HUDEP-2 (cell line): ENCODE measurements at regions not wholly inside any gene's neighbourhood (a gene's known extent, or its start where the extent isn't known, plus 50 kb on each side); places are given as distances from the start of the nearest gene placed in this dataset.
A peak's percentile ranks its signal among the peaks of the same experiment; 100 is the strongest.
"Not testable (repeated sequence)": the region's sequence is repeated elsewhere in the genome, so short reads cannot be mapped to it uniquely, and the experiment has no call there.

Source experiments
- DNase-seq, 76 experiments: peaks; one replicate each; lab custom pipeline; 2025; ENCODE audit not compliant: unreplicated experiment in 76 of 76; lab: John Stamatoyannopoulos, UW

- DNase-seq = no peak
Measured at GRCh38 chr1:189804352-189804751, 673.3 kb downstream of the BRINP3 start.

GRCh38 chr1:189805735-189806134, 671.9 kb downstream of the BRINP3 start:
- DNase-seq = no peak

GRCh38 chr1:189810639-189811038, 667.0 kb downstream of the BRINP3 start:
- not testable (repeated sequence) for DNase-seq

GRCh38 chr1:189811960-189812359, 665.7 kb downstream of the BRINP3 start:
- no peak for DNase-seq

GRCh38 chr1:189816558-189816957, 661.1 kb downstream of the BRINP3 start:
- DNase-seq = no peak

GRCh38 chr1:189819751-189820150, 657.9 kb downstream of the BRINP3 start:
- DNase-seq = no peak

GRCh38 chr1:189821833-189822232, 655.8 kb downstream of the BRINP3 start:
- DNase-seq = no peak

- no peak for DNase-seq
Measured at GRCh38 chr1:189834813-189835212, 642.9 kb downstream of the BRINP3 start.

- no peak for DNase-seq
Measured at GRCh38 chr1:189847613-189848012, 630.1 kb downstream of the BRINP3 start.

GRCh38 chr1:189851806-189852367, 625.8 kb downstream of the BRINP3 start:
- DNase-seq = no peak

GRCh38 chr1:189859385-189859977, 618.2 kb downstream of the BRINP3 start:
- DNase-seq = peak in 17 of 76 experiments; percentile 0 to 41 (median 17)

GRCh38 chr1:189866606-189867005, 611.1 kb downstream of the BRINP3 start:
- no peak for DNase-seq

- DNase-seq = no peak
Measured at GRCh38 chr1:189868021-189868420, 609.6 kb downstream of the BRINP3 start.

- DNase-seq = no peak
Measured at GRCh38 chr1:189874715-189875435, 602.8 kb downstream of the BRINP3 start.

GRCh38 chr1:189880135-189880534, 597.5 kb downstream of the BRINP3 start:
- no peak for DNase-seq

- no peak for DNase-seq
Measured at GRCh38 chr1:189899686-189900425, 577.8 kb downstream of the BRINP3 start.

- DNase-seq = no peak
Measured at GRCh38 chr1:189904509-189904908, 573.2 kb downstream of the BRINP3 start.

- no peak for DNase-seq
Measured at GRCh38 chr1:189908113-189908512, 569.6 kb downstream of the BRINP3 start.

GRCh38 chr1:189921613-189922012, 556.1 kb downstream of the BRINP3 start:
- DNase-seq = no peak

GRCh38 chr1:189927641-189928040, 550.0 kb downstream of the BRINP3 start:
- DNase-seq = no peak

GRCh38 chr1:189929501-189930099, 548.1 kb downstream of the BRINP3 start:
- DNase-seq = no peak
